HG03520 (cell line): ENCODE measurements at regions not wholly inside any gene's neighbourhood (a gene's known extent, or its start where the extent isn't known, plus 50 kb on each side); places are given as distances from the start of the nearest gene placed in this dataset.

Source experiments
- ATAC-seq: cut with Tn5 transposase; IDR thresholded peaks from one replicate; pipeline ENCODE4 v1.9.1; 2021; ENCODE audit warnings: mild to moderate bottlenecking, moderate library complexity; ENCODE audit not compliant: unreplicated experiment

GRCh38 chr6:134537146-134537555 is 219.2 kb upstream of the SGK1 start:
- no peak for ATAC-seq

GRCh38 chr6:134535831-134536230 is 217.9 kb upstream of the SGK1 start:
- ATAC-seq: no peak

DNA sequence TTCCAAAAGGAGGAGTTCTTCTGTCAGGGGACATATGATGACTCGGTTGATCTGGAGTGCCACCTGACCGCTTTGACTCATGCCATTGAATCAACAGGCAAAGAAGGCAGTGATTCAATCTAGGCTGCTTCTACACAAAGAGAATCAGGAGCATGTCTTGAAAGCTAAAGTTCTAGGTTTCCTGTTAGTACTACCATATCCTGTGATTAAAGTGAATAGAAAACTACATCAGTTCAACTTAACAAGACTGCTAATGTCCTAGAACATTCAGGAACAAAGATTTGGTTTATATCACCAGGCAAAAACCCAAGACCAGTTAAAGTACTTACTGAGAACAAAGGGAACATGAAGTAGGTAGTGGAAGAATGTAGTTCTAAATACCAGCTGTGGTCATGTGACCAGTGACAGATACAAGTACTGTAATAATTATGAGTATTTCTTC is 216.8 kb upstream of the SGK1 start:
- ATAC-seq: no peak

- no peak for ATAC-seq
These were observed 216.1 kb upstream of the SGK1 start for GRCh38 chr6:134533991-134534390.

GRCh38 chr6:134532694-134533624 is 215.0 kb upstream of the SGK1 start:
- no peak for ATAC-seq

GRCh38 chr6:134531611-134532010 is 213.7 kb upstream of the SGK1 start:
- ATAC-seq: no peak

DNA sequence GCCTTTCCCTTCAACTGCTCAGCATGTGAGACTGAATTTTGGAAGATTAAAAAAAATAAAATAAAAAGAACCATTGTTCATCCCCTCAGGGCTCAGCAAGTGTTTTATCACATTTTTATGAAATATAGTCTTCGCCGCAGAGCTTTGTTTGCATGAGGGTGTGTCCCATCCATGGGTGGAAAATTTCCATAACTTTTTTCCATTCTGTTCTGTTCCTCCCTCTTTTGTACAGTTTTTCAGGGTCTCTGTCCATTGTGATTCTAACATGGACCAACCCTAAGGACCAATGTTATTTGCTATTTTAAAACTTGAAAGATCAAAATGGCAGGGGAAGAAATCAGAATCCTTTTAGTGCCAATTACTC is 213.3 kb upstream of the SGK1 start:
- no peak for ATAC-seq

GRCh38 chr6:134529921-134530320 is 212.0 kb upstream of the SGK1 start:
- no peak for ATAC-seq

DNA sequence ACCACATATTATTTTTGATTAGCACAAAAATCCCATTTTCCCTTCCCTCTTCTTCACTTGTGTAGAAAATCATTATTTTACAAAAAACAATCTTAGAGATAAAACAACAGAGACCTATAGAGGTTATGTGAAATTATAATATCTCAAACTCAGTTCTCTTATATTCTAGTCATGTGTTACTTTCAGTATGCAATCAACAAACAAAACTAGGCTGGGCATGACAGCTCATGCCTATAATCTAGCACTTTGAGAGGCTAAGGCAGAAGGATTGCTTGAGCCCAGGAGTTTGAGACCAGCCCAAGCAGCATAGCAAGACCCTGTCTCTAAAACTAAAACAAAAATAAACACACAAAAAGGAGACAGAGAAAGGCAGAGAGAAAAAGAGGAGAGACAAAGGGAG is 211.4 kb upstream of the SGK1 start:
- ATAC-seq: no peak

DNA sequence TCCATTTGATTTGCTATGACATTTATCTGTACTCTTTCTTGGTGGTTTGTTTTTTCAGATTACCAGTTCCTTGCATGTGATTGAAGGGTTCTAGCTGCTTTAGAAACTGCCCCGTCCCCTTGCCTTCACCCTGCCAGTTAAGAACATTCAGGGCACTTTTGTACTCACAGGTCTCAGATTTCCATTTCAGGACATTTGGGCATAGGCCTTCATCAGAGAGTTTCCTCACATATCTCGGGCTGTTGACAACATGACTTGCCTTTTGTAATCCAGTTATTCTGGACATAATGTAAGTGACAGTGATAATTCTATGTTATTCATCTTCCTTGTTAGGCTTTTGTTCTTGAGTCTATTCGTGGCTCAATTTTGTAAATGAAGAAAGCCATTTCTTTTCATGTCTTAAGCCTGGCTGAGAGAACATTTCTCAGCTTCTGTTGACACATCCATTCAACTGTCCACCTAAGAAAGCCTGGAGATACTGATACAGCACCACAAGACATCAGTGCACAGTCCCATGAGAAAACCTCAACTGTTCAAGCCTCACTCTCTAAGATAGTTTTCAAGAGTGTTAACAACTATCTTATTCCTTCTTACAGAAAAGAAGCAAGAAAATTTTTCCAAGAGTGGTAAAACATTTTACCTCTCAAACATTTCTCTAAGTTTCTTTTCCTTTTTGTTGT is 209.3 kb upstream of the SGK1 start:
- no peak for ATAC-seq

GRCh38 chr6:134525190-134525868 is 207.4 kb upstream of the SGK1 start:
- ATAC-seq: no peak

DNA sequence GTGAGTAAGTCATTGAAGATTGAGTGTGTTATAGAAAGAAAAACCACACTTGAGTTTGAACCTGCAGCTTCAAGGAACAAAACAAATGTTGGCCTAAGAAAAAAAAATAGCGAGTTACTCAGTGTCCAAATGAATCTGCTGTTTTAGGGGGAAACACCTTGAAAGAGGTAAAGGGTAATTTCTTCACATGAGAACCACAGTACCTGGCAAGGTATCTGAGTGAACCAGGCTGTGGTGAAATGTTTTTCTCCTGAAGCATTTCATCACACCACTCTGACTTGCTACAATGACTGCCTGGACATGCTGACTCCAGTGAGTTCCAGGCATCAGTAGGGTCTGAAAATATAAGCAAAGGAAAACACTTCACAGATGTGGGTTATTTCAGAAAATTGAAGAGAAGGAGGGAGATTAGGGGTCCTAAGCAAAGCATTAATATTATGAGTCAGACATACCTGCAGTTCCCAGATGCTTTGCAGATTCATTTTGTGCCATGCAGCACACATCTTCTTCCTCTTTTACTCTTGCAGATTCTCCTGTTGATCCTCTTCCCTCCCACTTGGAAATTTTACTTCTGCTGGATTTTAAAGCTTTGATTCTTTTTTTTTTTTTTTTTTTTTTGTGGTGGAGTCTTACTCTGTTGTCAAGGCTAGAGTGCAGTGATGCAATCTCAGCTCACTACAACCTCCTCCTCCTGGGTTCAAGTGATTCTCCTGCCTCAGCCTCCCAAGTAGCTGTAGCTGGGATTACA is 206.2 kb upstream of the SGK1 start:
- ATAC-seq: no peak

DNA sequence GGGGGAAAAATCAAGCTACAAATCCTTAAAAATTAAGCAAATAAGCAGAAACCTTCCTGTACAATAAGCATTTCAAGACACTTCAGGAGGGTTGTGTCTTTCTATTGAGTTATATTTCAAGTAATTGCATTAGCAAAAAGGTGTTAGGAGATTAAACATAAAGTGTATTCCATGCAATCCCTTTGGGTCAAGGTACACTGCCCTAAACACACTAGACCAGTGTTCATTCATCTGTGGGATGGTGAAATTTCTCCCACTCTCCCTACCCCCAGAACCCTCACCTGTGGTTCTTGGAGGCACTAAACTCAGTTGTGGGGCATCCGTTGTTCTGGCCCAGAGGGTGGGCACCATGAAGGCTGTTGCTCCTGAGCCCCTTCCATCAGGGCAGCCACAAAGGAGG is 205.1 kb upstream of the SGK1 start:
- no peak for ATAC-seq

- no peak for ATAC-seq
These were observed 203.2 kb upstream of the SGK1 start for GRCh38 chr6:134521116-134521501.

- ATAC-seq: no peak
These were observed 202.5 kb upstream of the SGK1 start for GRCh38 chr6:134520181-134521115.

DNA sequence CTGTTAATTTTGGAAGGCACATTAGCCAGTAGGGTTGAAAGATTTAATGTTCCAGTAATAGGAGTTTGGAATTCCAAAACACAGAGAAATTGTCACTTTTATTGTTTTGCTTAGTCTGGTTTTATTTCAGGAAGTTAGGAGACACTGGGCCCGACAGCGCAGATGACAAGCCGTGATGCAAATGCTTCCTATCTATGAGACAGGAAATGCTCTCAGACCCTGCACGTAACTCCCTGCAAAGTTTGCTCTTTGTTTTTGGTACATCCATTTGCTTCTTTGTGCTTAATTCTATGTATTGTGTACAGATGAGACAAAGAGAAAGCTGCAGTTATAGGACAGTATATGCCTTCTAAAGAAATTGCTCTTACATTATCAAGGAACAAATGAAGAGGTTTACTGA is 201.6 kb upstream of the SGK1 start:
- no peak for ATAC-seq

GRCh38 chr6:134517868-134518267 is 200.0 kb upstream of the SGK1 start:
- no peak for ATAC-seq

DNA sequence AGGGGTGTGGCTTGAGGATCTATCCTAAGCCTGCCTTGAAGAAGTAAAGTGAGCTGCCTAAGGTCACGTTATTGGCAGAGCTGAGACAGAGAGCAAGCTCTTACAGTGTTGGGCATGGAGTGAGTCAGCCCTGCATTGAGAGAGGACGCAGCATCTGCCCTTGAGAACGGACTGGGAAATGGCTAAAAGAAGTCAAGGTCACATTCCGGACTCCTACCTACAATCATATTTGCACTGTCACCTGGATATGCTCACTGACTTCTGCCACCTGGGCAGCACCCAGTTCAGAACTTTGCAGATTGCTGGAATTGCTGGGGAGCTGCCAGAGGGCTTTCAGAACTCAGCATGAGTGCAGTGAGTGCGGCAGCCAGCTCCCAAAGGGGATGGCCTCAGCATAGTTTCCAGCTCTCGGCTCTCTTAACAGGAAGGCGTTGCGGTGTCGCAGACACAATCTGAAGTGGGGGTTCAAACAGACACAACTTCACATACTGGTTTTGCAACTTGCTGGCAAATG is 199.3 kb upstream of the SGK1 start:
- no peak for ATAC-seq

DNA sequence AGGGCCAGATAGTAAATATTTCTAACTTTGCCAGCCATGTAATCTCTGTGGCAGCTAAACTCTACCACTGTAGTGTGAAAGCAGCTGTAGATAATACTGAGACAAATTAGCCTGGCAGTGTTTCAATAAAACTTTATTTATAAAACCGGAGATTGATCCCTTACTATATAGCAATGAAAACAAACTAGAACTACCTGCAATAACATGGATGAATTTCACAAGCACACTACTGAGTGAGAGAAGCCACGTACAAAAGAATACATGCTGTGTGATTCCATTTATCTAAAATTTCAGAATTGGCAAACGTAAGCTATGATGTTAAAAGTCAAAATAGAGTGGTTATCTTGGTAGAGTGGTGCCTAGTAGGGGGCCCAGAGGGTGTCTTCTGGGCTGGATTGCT is 198.7 kb upstream of the SGK1 start:
- no peak for ATAC-seq

DNA sequence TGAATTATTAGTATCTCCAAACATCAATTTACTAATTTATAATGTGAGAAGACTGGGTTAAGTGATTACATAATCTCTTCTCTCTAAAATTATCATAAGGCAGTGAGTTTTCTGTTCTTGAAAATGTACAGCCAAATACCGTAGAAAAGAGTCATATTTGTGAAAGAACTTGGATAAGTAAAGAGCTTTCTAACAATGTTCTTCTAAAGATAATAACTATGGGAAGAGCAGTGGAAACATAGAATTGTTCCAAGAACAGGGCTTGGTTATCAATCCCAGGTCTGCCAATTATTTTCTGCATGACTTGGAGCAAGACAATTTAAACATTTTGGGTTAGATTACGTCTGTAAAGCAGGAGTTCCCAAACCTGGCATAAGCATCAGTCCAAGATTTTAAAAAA is 198.1 kb upstream of the SGK1 start:
- no peak for ATAC-seq
